ENCODE measurements at regions not wholly inside any gene's neighbourhood (a gene's known extent, or its start where the extent isn't known, plus 50 kb on each side); places are given as distances from the start of the nearest gene placed in this dataset.
A peak's percentile ranks its signal among the peaks of the same experiment; 100 is the strongest.
"Not testable (repeated sequence)": the region's sequence is repeated elsewhere in the genome, so short reads cannot be mapped to it uniquely, and the experiment has no call there.

- DNase-seq, result no peak
Observed at GRCh38 chr3:13148126-13148525, 74.9 kb upstream of the IQSEC1 start.

DNA sequence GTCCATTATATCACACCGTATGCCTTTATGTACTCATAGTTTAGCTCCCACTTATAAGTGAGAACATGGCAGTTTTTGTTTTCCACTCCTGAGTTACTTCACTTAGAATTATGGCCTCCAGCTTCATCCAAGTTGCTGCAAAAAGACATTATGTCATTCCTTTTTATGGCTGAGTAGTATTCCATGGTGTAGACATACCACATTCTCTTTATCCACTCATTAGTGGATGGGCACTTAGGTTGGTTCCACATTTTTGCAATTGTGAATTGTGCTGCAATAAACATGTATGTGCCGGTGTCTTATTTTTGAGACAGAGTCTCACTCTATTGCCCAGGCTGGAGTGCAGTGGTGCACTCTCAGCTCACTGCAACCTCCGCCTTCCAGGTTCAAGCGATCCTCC, 74.1 kb upstream of the IQSEC1 start:
- DNase-seq, result no peak

GRCh38 chr3:13146643-13147143, 73.5 kb upstream of the IQSEC1 start:
- no peak for DNase-seq

- DNase-seq, result no peak
Observed at GRCh38 chr3:13145826-13146642, 72.8 kb upstream of the IQSEC1 start.

DNA sequence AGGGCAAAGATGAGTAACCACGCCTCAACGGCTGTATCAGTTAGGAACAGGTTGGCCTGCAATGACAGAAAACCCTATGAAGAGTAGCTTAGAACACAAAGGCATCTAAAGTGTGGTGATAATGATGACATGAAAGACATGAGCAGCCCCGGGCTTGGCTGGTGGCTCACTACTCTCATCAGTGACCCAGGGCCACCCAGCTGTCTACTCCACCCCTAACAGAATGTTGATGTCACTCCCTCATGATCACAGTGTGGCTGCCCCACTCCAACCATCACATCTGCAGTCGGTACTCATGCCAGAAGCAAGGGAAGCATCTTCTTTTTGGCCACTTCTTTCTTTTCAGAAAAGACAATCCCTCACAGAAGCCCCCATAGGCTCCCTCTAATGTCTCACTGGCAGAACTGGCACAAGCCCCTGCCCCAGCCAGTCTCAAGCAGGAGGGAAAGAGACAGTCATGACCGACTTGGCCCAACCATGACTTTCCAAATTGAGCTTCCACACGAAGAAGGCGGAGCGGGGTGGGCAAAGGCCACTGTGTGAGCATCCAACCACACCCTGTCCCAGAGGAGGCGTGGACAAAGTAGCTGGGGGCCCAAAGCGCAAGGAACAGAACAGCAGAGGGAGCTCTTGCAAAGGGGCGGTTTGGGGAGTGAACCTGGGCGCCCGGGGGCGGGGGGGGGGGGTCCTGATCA, 72.0 kb upstream of the IQSEC1 start:
- DNase-seq, result no peak

- DNase-seq, result no peak
Observed at GRCh38 chr3:13144163-13145023, 71.2 kb upstream of the IQSEC1 start.

DNA sequence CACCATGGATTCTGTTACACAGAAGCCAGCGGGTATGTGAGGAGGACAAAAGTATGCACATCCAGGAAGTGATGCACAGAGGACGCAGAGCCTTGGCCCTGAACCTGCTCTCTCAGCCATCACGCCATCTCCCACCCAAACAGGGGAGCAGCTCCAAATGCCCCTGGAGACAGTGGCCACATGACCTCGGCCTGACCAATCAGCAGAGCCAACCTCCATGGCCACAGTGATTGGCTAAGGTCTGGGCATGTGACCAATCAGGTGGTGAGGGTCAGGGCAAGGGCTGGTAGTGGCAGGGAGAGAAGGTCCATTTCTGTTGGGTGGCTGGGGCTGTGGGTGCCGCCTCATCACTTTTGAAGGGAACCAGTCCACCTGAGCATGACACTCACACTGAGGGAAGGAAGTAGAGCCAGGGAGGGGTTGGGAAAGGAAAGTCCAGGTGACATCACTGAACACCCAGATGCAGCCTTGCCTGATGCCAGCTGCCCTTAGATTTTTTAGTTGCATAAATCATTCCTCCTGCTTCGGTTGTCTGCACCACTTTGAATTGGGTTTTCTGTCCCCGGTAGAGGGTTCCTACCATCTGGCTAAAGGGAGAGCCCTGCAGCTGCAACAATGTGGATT, 70.3 kb upstream of the IQSEC1 start:
- DNase-seq, result no peak

- no peak for DNase-seq
Observed at GRCh38 chr3:13142552-13143380, 69.5 kb upstream of the IQSEC1 start.

- DNase-seq, result peak; percentile 54
Observed at GRCh38 chr3:13141991-13142412, 68.8 kb upstream of the IQSEC1 start.

DNA sequence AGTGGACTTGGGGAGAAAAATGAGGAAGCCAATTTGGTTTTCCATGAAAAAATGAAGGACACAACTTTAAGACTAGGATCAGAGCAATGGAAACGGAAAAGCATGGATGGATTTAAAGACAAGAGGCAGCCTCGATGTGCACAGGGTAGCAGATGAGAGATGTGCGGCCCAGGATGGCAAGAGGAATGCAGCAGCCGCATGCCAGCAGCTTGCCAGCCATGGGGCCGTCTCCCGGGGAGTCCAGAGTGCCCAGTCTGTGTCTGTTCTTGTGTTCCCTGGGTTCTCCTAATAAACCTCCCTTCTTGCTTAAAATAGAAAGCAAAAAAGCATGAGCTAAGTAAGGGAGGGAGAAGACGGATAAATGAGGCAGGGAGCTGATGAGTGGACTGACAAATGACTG, 68.0 kb upstream of the IQSEC1 start:
- no peak for DNase-seq

DNA sequence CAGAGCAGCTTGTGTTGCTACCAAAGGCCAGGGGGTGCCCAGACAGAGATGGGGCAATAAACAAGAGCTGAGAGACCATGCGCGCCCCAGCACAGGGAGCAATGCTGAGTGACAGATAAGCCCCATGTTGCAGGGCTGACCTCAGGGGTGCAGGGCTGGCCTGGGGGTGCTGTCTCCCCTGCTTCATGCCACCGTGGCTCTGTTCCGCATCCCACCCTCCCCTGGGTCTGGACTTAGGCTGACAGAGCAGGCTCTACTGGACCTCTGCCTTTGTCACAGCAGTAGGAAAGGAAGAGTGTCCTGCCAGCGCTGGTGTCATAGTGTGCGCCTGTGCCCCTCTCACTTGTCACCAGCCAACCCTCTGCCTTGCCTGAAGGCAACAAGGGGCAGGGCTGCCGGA, 67.4 kb upstream of the IQSEC1 start:
- no peak for DNase-seq

GRCh38 chr3:13139471-13140065, 66.3 kb upstream of the IQSEC1 start:
- no peak for DNase-seq

- no peak for DNase-seq
Observed at GRCh38 chr3:13138833-13139145, 65.6 kb upstream of the IQSEC1 start.

DNA sequence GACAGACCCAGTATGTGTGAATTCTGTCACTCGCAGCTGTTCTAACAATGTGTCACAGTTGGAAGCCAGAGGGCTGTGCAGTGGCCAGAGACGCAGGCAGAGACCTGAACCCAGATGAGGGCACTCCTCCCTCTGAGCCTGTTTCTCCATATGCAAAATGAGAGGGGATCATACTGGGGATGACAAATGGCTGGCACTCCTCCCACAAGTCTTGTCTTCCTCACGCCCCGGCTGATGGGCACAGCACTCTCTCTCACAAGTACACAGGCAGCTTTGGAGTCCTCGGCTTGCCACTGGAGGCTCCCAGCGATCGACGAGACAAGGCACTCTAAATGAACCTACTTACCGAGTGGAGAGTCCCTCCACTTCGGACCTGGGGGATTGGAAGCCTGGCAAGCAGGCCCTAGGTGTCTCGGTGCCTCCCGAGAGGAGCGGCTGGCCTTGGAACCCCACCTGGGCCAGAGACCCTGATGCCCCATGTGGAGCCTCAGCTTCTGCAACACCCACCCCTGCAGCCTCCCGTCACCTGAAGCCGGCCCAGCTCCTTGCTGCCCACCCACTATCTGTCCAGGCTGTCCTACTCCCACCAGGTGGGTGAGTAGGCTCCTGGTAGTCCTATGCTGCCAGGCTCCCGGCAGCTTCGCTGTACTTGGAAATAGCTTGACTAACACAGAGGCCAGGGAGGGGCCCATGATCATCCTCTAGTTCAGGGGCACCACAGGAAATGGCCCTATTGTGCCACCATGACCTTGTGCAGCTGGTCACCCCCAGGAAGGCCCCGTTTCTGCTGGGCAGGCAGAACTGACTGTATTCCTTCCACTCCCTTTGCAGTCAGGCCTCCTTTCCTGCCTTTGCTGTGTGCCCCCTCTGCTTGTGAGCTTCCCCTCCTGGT, 65.0 kb upstream of the IQSEC1 start:
- DNase-seq, result no peak

DNA sequence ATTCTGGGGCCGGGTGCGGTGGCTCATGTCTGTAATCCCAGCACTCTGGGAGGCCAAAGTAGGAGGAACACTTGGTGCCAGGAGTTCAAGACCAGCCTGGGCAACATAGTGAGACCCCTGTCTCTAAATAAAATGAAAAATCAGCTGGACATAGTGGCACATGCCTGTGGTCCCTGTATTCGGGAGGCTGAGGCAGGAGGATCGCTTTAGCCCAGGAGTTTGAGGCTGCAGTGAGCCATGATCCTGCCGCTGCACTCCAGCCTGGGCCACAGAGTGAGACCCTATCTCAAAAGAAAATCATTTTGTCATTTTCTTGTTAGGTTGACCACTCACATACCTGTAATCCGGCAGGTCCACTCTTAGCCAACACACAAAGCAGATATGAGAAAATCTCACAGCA, 63.6 kb upstream of the IQSEC1 start:
- not testable (repeated sequence) for DNase-seq

DNA sequence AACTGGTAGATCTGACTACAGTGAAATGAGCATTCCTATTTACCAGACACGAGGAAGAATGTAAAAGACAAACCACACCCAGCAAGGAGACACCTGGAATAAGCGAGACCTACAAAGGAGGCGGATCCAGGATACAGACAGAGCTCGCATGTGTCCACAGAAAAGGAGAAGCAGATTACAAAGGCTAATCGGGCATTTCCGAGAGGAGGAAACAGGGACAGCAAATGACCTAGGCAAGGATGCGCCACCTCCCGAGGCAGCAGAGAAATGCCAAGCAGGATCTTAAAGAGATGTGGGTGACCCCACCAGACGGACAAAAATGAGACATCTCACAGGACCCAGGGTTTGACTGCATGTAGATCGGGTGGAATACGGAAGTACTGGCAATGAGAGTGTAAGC, 63.2 kb upstream of the IQSEC1 start:
- DNase-seq, result no peak

- DNase-seq, result no peak
Observed at GRCh38 chr3:13135811-13136321, 62.6 kb upstream of the IQSEC1 start.

GRCh38 chr3:13135251-13135810, 62.1 kb upstream of the IQSEC1 start:
- DNase-seq, result no peak

GRCh38 chr3:13134879-13135206, 61.6 kb upstream of the IQSEC1 start:
- DNase-seq, result no peak
